BJ (cell line): ENCODE measurements at regions not wholly inside any gene's neighbourhood (a gene's known extent, or its start where the extent isn't known, plus 50 kb on each side); places are given as distances from the start of the nearest gene placed in this dataset.

Experiments
- CTCF ChIA-PET: fragments of 350-600 bp; formaldehyde crosslinking; extraction: SDS; loops from one replicate; lab custom pipeline; 2021; ENCODE audit warnings: antibody characterized with exemption, inconsistent platforms; lab: Yijun Ruan, JAX
- POLR2A ChIA-PET: fragments of 300-600 bp; sonication (Branson Sonifier 250); formaldehyde crosslinking; extraction: SDS; loops from one replicate; lab custom pipeline; 2021; ENCODE audit warnings: antibody characterized with exemption; lab: Charles Lee
- DNase-seq: peaks from one replicate; pipeline ENCODE4 v3.0.0-alpha.2; 2011; ENCODE audit warnings: low read depth
- H3K27me3 ChIP-seq: 2 replicates; pipeline ENCODE4 v1.6.0; 2011; ENCODE audit warnings: low read length; ENCODE audit not compliant: control insufficient read depth, insufficient read depth
- H3K36me3 ChIP-seq: 2 replicates; pipeline ENCODE4 v1.5.1; 2011; ENCODE audit warnings: low read length; ENCODE audit not compliant: control insufficient read depth, insufficient read depth
- H3K4me3 ChIP-seq: 2 replicates; pipeline ENCODE4 v1.5.1; 2011; ENCODE audit warnings: low read depth, mild to moderate bottlenecking, control low read depth, low read length
- TF ChIP-seq, protein P1 (sequence below): IDR thresholded peaks from 2 replicates; pipeline ENCODE4 v1.5.1; 2011; ENCODE audit warnings: low read depth, mild to moderate bottlenecking, control low read depth, inconsistent platforms, low read length, moderate library complexity; ENCODE audit not compliant: insufficient read depth

DNA sequence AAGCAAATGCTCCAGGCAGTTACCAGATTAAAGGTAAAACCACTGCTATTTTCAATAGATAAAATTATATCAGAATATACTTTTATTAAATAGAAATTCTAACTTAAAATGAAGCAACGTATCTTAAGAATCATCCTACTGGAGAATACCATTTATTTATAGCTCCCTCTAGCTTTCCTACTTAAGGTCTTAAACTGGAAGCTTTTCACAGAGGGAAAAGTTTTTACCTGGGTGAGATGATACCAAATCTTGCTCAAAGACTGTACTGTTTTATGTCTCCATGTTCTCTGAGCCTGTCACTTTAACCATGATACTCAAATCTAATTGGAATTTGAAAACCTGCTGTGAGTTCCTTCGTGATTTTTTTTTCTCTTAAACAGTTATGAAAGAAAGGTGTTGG, 291.8 kb downstream of the AASDHPPT start:
- Histone ChIP-seq H3K4me3 (no peak overlapping the region), H3K36me3 (no peaks in the 10 kb centered on the region), H3K27me3 (no peaks in the 10 kb centered on the region)
- CTCF ChIA-PET = interaction anchor here (0.7 to 1.2 kb wide), 2 partner anchors 49 to 648 kb away, joined by 3 read pairs; no protein-coding TSS in a partner anchor
- TF ChIP-seq, protein P1, sequence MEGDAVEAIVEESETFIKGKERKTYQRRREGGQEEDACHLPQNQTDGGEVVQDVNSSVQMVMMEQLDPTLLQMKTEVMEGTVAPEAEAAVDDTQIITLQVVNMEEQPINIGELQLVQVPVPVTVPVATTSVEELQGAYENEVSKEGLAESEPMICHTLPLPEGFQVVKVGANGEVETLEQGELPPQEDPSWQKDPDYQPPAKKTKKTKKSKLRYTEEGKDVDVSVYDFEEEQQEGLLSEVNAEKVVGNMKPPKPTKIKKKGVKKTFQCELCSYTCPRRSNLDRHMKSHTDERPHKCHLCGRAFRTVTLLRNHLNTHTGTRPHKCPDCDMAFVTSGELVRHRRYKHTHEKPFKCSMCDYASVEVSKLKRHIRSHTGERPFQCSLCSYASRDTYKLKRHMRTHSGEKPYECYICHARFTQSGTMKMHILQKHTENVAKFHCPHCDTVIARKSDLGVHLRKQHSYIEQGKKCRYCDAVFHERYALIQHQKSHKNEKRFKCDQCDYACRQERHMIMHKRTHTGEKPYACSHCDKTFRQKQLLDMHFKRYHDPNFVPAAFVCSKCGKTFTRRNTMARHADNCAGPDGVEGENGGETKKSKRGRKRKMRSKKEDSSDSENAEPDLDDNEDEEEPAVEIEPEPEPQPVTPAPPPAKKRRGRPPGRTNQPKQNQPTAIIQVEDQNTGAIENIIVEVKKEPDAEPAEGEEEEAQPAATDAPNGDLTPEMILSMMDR = no peak
- no peak for DNase-seq
- POLR2A ChIA-PET = interaction anchor here (0.7 to 1.0 kb wide), 2 partner anchors 30 to 174 kb away, joined by 4 to 5 read pairs; no protein-coding TSS in a partner anchor

DNA sequence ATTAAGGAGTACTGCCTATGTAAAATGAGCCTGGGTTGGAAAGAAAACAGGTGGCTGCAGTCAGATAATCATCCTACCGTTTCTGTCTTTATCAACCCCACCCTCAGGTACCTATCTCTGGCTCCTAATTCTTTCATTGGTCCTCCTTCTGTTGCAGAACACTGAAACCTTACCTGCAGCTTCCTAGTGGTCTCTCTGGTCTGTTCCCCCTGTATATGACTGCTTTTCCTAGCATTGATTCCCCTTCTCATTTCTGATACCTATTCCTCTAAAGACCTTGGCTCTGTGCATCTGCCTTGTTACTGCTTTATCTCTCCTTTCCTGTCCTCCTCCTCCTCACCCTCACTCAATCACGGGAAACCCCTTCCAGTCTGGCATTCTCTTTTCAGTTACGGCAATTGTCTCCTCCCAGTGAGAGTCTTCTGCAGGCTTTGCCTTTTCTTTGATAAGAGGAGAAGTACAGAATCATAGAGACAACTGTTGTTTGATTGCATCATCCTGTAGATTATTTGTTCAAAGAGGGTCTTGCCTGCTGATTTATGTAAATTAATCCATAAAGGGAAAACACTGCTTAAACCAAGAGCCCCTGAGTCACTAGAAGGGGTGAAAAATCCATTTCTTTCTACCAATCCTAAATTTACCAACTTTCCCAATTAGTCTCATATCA, 301.2 kb downstream of the AASDHPPT start:
- Histone ChIP-seq H3K27me3 (no peaks in the 10 kb centered on the region), H3K36me3 (no peaks in the 10 kb centered on the region), H3K4me3 (no peak overlapping the region)
- DNase-seq = no peak
- TF ChIP-seq, protein P1 = no peak
- POLR2A ChIA-PET = no interaction called here
- CTCF ChIA-PET = interaction anchor here (0.7 kb wide), 1 partner anchor 124 kb away, joined by 3 read pairs; no protein-coding TSS in a partner anchor

DNA sequence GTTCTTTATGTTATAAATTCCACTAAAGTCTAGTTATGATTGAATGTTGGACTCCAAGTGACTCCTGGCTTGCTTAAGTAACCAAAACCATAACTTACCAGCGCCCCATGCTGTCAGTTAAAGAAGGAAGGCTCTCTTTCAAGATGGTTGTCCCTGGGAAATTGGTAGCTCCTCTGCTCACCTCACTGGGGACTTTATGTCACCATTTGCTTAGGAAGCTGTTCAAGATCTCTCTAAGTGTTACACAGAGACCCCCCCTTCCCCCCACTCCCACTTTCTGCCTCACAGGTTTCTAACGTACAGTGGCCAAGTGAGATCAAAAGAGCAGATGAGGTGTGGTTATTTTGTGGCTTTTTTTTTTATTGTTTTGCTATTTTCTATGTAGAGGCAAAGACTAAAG, 301.8 kb downstream of the AASDHPPT start:
- CTCF ChIA-PET = no interaction called here
- H3K36me3 ChIP-seq = no peaks in the 10 kb centered on the region
- H3K4me3 ChIP-seq = no peak overlapping the region
- DNase-seq = no peak
- POLR2A ChIA-PET = no interaction called here
- TF ChIP-seq, protein P1 = no peak
- no peaks in the 10 kb centered on the region for H3K27me3 ChIP-seq

DNA sequence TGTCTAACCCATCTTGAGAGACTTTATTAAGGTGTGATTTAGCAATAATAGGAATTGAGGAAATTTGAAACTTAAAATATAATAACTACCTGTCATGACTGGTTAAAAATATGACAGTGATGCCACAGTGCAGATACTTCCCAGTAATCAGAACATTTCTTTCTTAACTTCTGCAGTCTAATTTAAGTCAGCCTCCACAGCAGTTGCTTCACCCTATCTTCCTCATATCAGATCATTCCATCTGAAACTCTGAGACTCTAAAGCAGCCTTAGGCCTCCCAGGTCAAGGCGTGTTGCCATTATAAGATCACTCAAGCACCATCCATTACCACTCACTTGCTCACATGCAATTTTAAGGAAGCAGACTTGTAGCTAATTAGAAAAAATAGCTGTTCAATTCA, 302.2 kb downstream of the AASDHPPT start:
- Histone ChIP-seq H3K4me3 (no peak overlapping the region), H3K27me3 (no peaks in the 10 kb centered on the region), H3K36me3 (no peaks in the 10 kb centered on the region)
- no peak for DNase-seq
- ChIA-PET CTCF (no interaction called here), POLR2A (no interaction called here)
- TF ChIP-seq, protein P1 = no peak

DNA sequence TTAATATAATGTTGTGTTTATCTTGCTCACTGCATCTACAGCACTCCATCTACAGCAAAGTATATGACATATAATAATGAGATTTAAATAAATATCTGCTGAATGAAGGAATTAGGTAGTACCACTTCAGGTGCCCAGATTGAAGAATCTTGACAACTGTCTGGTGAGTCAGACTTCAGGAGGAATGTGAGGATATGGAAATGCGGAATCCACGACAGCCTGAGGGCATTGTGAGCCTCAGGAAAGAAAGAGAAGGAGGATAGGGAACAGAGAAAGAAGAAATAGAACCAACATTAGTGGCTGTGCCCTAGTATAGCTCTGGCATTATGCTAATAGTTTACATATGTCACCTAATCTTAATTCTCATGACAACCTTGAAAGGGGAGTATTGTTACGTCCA, 304.4 kb downstream of the AASDHPPT start:
- TF ChIP-seq, protein P1 = no peak
- POLR2A ChIA-PET = no interaction called here
- CTCF ChIA-PET = no interaction called here
- Histone ChIP-seq H3K4me3 (no peak overlapping the region), H3K27me3 (no peaks in the 10 kb centered on the region), H3K36me3 (no peaks in the 10 kb centered on the region)
- no peak for DNase-seq
